Activated CD4-positive, CD25-positive, alpha-beta regulatory T cell treated with anti-CD3 and anti-CD28 coated beads, Interleukin-2, amount 50 U/mL, for 16 hours (primary cell): ENCODE measurements at regions not wholly inside any gene's neighbourhood (a gene's known extent, or its start where the extent isn't known, plus 50 kb on each side); places are given as distances from the start of the nearest gene placed in this dataset.
"Not testable (repeated sequence)": the region's sequence is repeated elsewhere in the genome, so short reads cannot be mapped to it uniquely, and the experiment has no call there.

Source experiments
- DNase-seq: peaks from one replicate; pipeline ENCODE4 v3.0.0-alpha.2; 2020; ENCODE audit warnings: low read depth, low spot score

DNA sequence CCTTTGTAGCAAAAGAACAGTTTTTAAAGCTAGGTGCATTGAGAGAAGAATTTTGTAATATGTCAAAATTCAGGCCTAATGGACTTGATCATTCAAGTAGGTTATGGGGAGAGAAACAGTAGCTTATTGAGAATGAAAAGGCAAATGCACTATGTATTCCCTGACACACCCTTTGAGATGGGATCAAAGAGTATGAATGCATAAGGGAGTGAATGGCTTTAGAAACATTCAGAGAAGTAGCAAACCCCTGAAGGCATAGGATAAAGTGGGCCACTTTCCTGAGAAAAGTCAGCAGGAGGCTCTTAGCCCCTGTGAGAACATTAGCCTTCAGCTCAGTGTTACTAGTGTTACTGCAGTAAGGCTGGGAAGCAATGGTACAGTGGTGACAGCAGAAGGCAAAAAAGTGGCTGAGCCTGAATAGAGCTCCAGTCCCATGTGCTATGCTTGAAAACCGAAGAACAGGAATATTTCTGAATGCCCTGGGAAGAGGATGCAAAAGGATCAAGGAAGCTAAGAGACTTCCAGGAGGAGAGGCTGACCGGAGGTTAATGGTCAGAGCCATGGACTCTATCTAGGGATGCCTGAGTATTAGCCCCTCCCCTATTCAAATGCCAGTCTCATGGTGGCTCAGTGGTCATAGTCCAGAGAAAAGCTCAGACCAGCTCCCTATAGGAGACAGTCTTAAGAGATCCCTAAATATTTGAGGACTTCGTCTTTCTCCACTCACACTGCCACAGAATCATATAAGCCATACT is 218.2 kb upstream of the SGO1 start:
- DNase-seq = no peak

- DNase-seq = no peak
Observed at GRCh38 chr3:20401253-20401652, 215.2 kb upstream of the SGO1 start.

DNA sequence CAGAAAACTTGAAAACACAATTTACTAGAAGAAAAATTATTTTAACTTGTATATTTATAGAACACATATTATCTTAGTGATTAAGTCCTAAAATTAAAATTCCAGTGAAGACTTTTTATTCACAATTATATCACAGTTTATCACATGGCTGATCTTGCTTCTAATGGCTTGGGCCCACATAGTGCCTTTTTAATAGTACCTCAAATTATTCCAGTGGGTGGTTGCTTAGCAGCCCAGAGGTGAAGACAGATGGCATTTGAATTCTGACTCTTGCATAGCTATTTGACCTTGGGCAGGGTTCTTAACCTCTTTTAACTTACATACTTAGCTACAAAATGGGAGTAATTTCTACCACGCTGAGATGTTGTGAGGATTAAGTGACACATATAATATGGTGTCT is 214.7 kb upstream of the SGO1 start:
- no peak for DNase-seq

DNA sequence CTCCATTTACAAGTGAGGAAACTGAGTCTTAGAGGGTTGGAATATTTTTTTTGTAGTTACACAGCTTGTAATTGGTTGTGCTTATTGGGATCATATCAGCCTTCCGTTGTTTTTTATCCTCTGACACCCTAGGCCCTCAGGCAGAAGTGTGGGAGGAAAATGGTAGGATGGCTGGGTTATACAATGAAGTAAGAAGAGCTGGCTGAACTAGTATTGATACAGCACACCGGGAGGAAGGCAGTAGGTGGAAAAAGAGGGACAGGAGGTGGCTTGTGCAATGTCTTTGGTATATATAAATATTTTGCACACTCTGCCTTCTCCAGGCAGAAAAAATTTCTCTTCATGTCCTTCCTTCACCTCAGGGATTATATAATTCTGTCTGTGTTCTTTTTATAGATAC is 214.3 kb upstream of the SGO1 start:
- no peak for DNase-seq

DNA sequence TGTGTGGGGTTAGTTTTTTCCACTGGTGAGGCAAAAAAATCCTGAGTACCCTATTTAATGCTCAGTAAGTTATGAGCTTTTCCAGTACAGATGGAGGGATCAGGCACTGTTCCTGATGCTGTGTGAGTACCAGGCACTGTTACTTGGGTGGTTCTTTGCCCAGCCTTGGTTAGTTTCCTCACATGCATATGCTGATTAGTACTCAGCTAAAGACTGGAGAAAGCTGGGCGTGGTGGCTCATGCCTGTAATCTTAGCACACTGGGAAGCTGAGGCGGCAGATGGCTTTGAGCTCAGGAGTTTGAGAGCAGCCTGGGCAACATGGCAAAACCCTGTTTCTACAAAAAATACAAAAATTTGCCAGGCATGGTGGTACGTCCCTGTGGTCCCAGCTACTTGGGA is 210.3 kb upstream of the SGO1 start:
- DNase-seq = no peak

GRCh38 chr3:20395692-20396091 is 209.7 kb upstream of the SGO1 start:
- DNase-seq = no peak

- no peak for DNase-seq
Observed at GRCh38 chr3:20394243-20394642, 208.2 kb upstream of the SGO1 start.

DNA sequence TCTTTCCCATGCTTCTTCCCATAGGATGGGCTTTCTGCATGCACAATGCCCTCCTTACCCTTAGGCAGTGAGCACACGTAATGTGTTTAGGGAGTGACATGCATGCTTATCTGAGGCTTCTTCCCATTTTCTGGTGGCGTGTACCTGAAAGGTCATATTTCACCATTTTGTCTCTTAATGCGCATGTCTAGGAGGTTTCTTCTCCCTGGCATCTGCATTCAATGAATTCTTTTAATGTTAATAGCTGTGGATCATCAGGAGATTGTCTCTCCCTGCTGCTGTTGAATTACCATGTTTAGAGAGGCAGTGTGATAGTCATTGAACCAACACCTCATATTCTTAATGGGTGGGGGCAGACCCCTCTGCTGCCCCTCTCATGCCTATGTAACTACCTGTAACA is 205.6 kb upstream of the SGO1 start:
- DNase-seq = no peak

DNA sequence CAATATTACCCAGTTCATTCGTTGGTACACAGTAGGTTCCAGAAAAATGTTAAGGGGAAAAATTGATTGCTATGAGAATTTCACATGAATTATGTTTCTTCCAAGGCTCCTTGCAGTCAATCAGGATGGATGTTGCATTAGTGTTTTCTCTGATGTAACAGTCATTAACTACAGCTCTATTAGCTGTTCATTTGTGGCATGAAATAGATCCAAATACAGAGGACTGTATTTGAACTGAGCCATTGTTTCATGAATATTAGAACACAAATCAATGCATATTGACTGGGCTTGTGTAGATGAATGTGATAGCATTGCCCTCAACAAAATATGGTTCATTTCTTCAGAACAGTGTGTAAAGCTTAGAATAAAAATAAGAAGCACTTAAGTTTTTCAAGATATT is 203.0 kb upstream of the SGO1 start:
- DNase-seq = no peak

DNA sequence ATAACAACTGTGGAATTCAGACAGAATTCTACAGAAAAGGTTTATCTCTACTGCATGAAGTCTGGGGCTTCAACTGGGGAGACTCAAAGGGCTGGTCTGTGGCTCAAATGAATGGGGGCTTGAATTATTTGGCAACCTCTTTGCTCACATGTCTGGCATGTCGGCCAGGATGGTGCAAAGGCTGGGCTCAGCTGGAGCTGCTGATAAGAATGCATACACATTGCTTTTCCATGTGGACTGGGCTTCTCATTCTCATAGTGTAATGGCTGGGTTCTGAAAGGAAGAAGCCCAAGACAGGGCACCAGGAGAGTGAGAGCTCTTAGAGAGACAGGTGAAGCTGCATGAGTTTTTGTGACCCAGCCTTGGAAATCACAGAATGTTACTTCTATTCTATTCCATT is 194.3 kb upstream of the SGO1 start:
- no peak for DNase-seq

DNA sequence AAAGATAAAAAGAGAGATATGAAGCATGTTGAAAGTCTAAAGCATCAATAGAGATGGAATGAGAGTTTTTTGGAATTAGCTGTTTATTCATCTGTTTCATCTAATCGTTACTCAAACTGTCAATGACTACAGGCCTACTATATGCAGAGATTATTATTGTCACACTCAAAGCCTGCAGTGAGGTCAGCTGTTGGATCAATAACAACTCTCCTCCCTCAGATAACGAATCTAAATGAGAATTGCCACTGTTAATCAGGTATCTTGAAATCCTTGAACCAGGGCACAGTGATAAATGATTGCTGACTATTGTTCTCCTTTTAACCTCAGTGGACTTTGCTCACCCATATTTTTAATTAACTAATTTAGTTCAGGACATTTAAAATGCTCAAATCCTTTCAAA is 192.3 kb upstream of the SGO1 start:
- DNase-seq = no peak

DNA sequence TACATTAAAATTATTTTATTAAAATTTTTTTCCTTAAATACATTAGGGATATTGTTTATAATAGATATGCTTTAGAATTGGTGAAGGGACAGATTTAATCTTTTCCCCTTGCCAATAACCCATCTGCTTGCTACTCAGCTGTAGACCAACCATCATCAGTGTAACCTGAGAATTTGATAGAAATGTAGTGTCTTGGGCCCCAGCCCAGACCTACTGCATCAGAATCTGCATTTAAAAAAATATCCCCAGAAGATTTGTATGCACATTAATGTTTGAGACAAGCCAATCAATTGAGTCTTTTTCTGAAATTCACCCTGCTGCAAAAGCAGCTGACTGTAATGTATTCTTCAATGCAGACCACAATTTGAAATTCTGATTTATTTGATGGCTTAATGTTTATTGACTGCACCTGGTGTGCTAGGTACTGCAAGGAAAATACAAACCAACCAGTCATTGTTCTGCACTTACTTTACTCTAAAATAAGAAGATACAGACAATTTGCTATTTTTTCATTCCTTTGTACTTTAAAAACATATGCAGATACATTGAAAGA is 190.7 kb upstream of the SGO1 start:
- DNase-seq = no peak

- DNase-seq = no peak
Observed at GRCh38 chr3:20375302-20375701, 189.3 kb upstream of the SGO1 start.

DNA sequence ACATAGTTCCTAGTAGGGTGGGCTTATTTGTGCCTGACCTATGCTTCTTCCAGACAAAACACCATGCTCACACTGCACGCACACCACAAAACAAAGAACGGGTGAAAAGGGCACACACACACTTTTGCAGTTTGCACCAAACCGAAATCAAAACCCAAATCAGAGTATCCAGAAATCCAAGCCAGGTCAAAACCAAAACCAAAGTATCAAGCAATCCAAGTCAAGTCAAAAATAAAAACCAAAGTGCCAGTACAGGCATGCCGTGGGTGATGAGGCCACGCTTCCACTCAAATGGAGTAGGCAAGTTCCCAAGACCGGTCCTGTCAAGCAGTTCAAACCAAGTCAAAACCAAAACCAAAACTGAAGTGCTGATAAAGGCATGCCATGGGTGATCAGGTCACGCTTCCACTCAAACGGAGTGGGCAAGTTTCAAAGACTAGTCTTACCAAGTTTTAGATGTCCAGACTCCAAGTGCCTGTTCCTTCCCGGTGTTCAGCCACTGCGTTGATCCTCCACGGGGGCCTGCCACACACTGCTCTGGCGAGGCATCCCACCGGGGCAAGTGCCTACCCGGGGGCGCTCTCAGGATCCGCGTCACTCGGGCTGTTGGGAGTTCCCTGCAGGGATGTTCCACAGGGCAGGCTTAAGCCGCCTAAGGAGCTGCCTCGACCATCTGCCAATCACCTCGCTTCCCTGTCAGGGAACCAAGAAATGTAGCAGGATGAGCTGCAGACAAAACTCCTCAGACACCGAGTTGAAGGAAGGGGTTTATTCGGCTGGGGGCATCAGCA is 184.5 kb upstream of the SGO1 start:
- not testable (repeated sequence) for DNase-seq

DNA sequence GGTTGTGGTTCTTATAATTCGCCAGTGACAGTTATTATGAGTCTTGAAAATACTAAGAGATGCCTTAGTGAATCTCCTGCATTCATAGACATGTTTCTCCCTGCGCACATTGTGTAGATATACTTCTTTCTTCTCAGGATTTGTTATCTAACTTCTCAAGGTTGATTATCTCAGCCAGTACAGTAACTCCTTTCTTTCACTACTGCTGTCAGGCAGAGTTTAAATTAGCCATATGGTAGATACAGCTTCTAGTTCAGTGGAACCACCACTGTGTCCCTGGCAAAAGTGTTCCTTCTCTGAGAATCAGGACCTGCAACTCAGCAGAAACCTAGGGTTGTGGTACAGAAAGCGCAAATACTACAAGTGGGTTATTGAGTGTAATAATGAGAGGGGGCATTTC is 175.0 kb upstream of the SGO1 start:
- no peak for DNase-seq

DNA sequence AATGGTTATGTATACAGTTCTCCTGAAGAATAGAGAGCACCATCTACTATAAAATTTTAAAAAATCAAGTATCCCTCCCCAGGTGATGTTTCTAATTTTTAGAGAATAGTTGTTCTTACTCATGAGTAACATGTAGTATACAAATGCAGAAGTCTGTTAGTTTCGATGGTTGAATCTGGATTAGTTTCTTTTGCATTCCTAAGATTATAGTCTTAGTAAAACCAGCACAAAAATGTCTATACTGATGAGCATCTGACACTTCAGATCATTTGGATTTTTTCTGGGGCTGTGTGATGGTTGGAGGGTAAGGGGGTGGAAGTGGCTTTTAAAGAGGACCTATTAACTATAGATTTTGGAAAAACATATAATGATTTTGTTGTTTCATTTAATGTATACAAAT is 167.3 kb upstream of the SGO1 start:
- DNase-seq = no peak

- DNase-seq = no peak
Observed at GRCh38 chr3:20352546-20353179, 166.7 kb upstream of the SGO1 start.

DNA sequence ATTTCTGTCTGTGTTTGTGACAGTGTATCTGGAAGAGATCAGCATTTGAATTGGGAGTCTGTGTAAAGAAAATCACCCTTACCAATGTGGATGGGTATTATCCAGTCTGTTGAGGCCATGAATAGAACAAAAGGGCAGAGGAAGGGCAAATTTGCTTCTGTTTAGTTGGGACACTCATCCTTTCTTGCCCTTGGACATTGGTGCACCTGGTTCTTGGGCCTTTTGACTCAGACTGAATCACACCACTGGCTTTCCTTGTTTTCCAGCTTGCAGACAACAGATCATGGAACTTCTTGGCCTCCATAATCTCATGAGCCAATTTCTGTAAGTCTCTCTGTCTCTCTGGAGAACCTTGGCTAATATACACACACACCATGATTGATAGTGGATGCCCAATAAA is 164.4 kb upstream of the SGO1 start:
- DNase-seq = no peak

GRCh38 chr3:20346916-20347315 is 160.9 kb upstream of the SGO1 start:
- no peak for DNase-seq

DNA sequence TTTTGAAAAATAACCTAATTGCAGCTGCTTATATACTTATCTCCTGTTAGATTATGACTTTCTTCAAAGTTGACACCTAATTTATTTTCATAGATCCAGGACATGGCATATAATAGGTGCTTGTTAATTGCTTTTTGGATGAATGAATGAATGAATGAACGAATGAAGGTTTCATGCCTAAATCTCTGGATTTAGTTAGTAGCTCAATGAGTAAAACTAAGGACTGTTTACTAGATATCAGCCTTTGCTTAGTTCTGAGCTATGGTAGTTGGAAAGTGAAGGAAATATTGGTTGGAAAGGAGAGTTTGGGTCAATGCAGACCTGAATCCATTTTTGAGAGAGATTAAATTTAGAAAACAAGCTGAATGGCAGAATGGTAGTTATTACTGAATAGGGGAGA is 160.4 kb upstream of the SGO1 start:
- DNase-seq = no peak

DNA sequence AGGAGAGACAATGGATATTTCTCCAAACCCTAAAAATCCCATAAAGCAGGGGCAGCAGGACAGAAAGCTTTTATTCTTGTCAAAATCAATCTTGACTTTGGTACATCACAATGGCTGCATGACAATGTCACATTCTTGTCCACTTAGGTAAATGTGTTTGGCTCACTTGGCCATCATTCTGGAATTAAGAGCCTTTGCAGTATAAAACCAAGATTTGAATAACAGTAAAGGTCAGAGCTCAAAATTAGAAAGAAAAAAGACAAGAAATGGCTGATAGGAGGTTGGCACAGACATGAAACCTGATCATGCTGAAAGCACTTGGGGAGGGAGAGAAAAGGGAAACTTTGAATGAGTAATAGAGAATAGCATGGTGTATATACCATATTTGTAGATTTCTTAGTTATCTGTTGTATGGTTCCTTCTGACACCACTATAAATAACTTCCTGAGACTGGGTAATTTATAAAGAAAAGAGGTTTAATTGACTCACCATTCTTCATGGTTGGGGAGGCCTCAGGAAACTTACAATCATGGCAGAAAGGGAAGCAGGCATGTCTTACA is 158.5 kb upstream of the SGO1 start:
- DNase-seq = no peak

DNA sequence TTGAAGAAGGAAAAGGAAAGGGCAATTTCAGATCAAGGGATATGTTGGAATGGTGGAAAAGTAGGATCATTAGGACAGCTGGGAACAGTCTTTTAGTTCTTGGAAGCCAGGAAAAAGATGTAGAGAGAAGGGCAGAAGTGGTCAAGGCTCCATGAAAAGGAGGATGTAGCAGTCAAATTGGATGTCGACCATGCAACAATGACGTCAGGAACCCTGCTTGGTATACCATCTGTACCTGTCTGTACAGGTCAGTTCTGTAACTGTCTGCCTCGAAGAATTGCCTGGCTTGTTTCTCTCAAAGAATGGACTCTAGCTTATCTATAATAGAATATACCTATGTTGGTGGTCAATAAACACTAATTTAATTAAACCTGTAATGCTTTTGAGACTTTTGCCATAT is 157.8 kb upstream of the SGO1 start:
- no peak for DNase-seq
